C4-2B (cell line): ENCODE measurements at regions not wholly inside any gene's neighbourhood (a gene's known extent, or its start where the extent isn't known, plus 50 kb on each side); places are given as distances from the start of the nearest gene placed in this dataset.

Source experiments
- CTCF ChIP-seq: fragments of 450-650 bp; conservative IDR thresholded peaks from 2 replicates; pipeline ENCODE4 v1.5.1; 2017; ENCODE audit warnings: mild to moderate bottlenecking
- ZFX ChIP-seq: fragments of 450-650 bp; IDR thresholded peaks from 2 replicates; pipeline ENCODE4 v1.6.1; 2017

GRCh38 chr14:52188381-52188780, 79.1 kb upstream of the PTGDR start:
- TF ChIP-seq CTCF (no peak), ZFX (no peak)
